ENCODE measurements at regions not wholly inside any gene's neighbourhood (a gene's known extent, or its start where the extent isn't known, plus 50 kb on each side); places are given as distances from the start of the nearest gene placed in this dataset.

DNA sequence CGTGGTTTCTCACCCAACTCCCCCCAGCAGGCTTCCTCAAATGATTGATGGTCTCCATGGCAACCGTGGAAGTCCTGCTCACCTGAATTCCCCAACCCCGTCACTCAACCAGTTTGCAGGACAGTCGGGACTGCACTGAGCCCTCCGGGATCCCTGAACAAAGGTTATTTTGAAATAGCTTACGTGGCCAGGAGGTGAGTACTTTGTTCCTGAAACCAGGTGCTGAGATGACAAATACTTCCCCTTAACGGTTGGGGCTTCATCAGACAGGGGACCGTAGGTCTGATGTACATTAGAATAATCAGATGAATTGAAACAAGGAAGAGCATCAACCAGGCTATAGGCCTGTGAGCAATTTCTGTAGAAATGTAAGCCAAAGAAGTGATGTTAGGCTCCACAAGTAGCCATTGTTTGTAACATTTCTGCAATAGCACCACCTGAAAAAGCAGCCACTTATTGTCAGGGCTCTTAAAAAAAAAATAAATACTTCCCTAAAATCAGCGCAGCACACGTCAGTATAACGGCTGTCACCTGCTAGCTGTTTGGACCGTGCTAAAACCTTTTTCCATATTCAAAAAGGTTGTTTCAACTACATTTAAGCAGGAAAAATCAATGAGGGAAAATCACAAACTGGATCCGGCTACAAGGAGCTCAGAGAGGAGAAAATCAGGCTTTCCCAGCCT is 206.4 kb upstream of the ID2 start:
- TF ChIP-seq, protein P1, sequence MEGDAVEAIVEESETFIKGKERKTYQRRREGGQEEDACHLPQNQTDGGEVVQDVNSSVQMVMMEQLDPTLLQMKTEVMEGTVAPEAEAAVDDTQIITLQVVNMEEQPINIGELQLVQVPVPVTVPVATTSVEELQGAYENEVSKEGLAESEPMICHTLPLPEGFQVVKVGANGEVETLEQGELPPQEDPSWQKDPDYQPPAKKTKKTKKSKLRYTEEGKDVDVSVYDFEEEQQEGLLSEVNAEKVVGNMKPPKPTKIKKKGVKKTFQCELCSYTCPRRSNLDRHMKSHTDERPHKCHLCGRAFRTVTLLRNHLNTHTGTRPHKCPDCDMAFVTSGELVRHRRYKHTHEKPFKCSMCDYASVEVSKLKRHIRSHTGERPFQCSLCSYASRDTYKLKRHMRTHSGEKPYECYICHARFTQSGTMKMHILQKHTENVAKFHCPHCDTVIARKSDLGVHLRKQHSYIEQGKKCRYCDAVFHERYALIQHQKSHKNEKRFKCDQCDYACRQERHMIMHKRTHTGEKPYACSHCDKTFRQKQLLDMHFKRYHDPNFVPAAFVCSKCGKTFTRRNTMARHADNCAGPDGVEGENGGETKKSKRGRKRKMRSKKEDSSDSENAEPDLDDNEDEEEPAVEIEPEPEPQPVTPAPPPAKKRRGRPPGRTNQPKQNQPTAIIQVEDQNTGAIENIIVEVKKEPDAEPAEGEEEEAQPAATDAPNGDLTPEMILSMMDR (IDR thresholded peaks at IDR 0.05) = no peak
- TF ChIP-seq POLR2A (IDR thresholded peaks at IDR 0.05) = no peak
